Right renal pelvis (tissue), 4 donors: ENCODE measurements at regions not wholly inside any gene's neighbourhood (a gene's known extent, or its start where the extent isn't known, plus 50 kb on each side); places are given as distances from the start of the nearest gene placed in this dataset.
"Not testable (repeated sequence)": the region's sequence is repeated elsewhere in the genome, so short reads cannot be mapped to it uniquely, and the experiment has no call there.

ENCODE experiments used
- DNase-seq, 4 donors: peaks; one replicate each; pipeline ENCODE4 v3.0.0-alpha.2; 2013; ENCODE audit warnings: low read depth in 4 of 4, low spot score in 3 of 4, missing footprints in 1 of 4

- DNase-seq = not testable (repeated sequence)
Measured at GRCh38 chr2:87424763-87425154, 323.1 kb upstream of the PLGLB2 start.

- DNase-seq = not testable (repeated sequence)
Measured at GRCh38 chr2:87425191-87425590, 322.7 kb upstream of the PLGLB2 start.

GRCh38 chr2:87425717-87426116 lies 322.2 kb upstream of the PLGLB2 start:
- DNase-seq = not testable (repeated sequence)

GRCh38 chr2:87428452-87429130 lies 319.3 kb upstream of the PLGLB2 start:
- not testable (repeated sequence) for DNase-seq

GRCh38 chr2:87429206-87429930 lies 318.5 kb upstream of the PLGLB2 start:
- not testable (repeated sequence) for DNase-seq

GRCh38 chr2:87429931-87430275 lies 318.0 kb upstream of the PLGLB2 start:
- not testable (repeated sequence) for DNase-seq

GRCh38 chr2:87431051-87431450 lies 316.8 kb upstream of the PLGLB2 start:
- not testable (repeated sequence) for DNase-seq

GRCh38 chr2:87432711-87433453 lies 315.0 kb upstream of the PLGLB2 start:
- not testable (repeated sequence) for DNase-seq

- not testable (repeated sequence) for DNase-seq
Measured at GRCh38 chr2:87436007-87436406, 311.9 kb upstream of the PLGLB2 start.

- DNase-seq = not testable (repeated sequence)
Measured at GRCh38 chr2:87437701-87438260, 310.1 kb upstream of the PLGLB2 start.

- not testable (repeated sequence) for DNase-seq
Measured at GRCh38 chr2:87438780-87439454, 309.0 kb upstream of the PLGLB2 start.

GRCh38 chr2:87439617-87440204 lies 308.2 kb upstream of the PLGLB2 start:
- DNase-seq = not testable (repeated sequence)

GRCh38 chr2:87440650-87441049 lies 307.2 kb upstream of the PLGLB2 start:
- not testable (repeated sequence) for DNase-seq

GRCh38 chr2:87441375-87441774 lies 306.5 kb upstream of the PLGLB2 start:
- DNase-seq = not testable (repeated sequence)

- not testable (repeated sequence) for DNase-seq
Measured at GRCh38 chr2:87442983-87443577, 304.8 kb upstream of the PLGLB2 start.

- DNase-seq = not testable (repeated sequence)
Measured at GRCh38 chr2:87444951-87445350, 302.9 kb upstream of the PLGLB2 start.

- DNase-seq = not testable (repeated sequence)
Measured at GRCh38 chr2:87445613-87446312, 302.1 kb upstream of the PLGLB2 start.

GRCh38 chr2:87446313-87446696 lies 301.6 kb upstream of the PLGLB2 start:
- not testable (repeated sequence) for DNase-seq

GRCh38 chr2:87449462-87449980 lies 298.4 kb upstream of the PLGLB2 start:
- DNase-seq = not testable (repeated sequence)
